GM12875 (cell line): ENCODE measurements at regions not wholly inside any gene's neighbourhood (a gene's known extent, or its start where the extent isn't known, plus 50 kb on each side); places are given as distances from the start of the nearest gene placed in this dataset.
"Not testable (repeated sequence)": the region's sequence is repeated elsewhere in the genome, so short reads cannot be mapped to it uniquely, and the experiment has no call there.

ENCODE experiments used
- H3K4me3 ChIP-seq: one replicate; pipeline ENCODE4 v1.5.1; 2011; ENCODE audit warnings: low read depth, low read length, control low read depth
- TF ChIP-seq, protein P1 (sequence below): IDR thresholded peaks from 2 replicates; pipeline ENCODE4 v1.5.1; 2011; ENCODE audit warnings: low read depth, mild to moderate bottlenecking, control low read depth, inconsistent platforms, low read length, moderate library complexity, borderline replicate concordance; ENCODE audit not compliant: insufficient read depth

- TF ChIP-seq, protein P1, sequence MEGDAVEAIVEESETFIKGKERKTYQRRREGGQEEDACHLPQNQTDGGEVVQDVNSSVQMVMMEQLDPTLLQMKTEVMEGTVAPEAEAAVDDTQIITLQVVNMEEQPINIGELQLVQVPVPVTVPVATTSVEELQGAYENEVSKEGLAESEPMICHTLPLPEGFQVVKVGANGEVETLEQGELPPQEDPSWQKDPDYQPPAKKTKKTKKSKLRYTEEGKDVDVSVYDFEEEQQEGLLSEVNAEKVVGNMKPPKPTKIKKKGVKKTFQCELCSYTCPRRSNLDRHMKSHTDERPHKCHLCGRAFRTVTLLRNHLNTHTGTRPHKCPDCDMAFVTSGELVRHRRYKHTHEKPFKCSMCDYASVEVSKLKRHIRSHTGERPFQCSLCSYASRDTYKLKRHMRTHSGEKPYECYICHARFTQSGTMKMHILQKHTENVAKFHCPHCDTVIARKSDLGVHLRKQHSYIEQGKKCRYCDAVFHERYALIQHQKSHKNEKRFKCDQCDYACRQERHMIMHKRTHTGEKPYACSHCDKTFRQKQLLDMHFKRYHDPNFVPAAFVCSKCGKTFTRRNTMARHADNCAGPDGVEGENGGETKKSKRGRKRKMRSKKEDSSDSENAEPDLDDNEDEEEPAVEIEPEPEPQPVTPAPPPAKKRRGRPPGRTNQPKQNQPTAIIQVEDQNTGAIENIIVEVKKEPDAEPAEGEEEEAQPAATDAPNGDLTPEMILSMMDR = peak; percentile 99
- H3K4me3 ChIP-seq = not testable (repeated sequence)
These were observed 1092.1 kb downstream of the TMEM121 start for GRCh38 chr14:106618471-106618951.

- TF ChIP-seq, protein P1 = no peak
- H3K4me3 ChIP-seq = no peak overlapping the region
These were observed 1093.2 kb downstream of the TMEM121 start for GRCh38 chr14:106619606-106620005.

DNA sequence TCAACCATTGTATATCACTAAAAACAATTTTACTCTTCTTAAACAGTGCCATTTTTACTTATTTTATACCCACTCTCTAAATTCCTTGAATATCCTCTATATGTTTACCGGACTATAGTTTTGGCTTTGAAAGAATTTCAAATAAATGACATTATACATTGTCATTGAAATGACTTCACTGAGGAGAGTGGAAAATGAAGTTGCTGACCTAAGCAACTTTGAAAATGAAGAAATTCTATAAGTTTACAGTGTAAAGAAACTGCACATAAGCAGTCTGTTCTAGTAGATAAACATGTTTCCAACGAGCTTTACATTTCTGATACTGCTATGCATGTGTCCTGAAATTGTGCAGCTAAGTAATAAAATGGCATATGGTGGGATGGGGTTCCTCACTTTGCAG is 1094.0 kb downstream of the TMEM121 start:
- no peak overlapping the region for H3K4me3 ChIP-seq
- TF ChIP-seq, protein P1 = no peak

- TF ChIP-seq, protein P1 = no peak
- H3K4me3 ChIP-seq = no peak overlapping the region
These were observed 1095.9 kb downstream of the TMEM121 start for GRCh38 chr14:106622200-106622745.

DNA sequence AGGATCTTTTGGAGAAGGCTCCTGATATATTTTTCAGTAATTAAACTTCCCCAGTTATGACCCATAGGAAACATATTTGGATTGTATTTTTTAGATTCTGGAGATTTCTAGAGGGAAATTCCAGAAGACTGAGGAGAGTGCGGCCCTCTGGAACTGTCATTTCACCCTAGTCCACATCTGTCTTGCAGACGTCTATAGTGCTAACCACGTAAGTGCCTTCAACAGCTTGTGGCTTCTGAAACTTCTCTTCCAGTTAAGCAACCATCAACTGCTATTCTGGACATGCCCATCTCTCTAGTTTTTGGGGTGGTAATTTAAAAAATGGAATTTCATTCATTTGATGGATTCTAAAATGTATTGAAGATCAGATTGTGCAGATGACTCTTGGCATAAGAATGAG is 1098.8 kb downstream of the TMEM121 start:
- H3K4me3 ChIP-seq = no peak overlapping the region
- TF ChIP-seq, protein P1 = no peak

DNA sequence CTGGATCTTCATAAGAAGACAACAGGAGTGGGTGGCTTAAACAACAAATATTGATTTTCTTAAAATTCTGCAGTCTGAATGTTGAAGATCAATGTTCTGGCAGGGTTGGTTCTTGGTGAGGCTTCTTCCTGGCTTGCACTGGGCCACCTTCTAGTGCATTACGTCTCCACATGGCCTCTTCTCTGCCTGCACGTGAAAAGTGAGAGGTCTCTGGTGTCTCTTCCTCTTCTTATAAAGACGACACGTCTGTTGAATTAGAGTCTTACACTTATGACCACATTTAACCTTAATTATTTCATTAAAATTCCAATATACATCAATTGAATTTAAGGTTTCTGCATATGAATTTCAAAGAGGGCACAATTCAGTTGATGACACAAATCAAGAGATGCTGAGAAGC is 1100.1 kb downstream of the TMEM121 start:
- not testable (repeated sequence) for H3K4me3 ChIP-seq

- not testable (repeated sequence) for H3K4me3 ChIP-seq
- TF ChIP-seq, protein P1 = peak; percentile 84
These were observed 1100.7 kb downstream of the TMEM121 start for GRCh38 chr14:106626942-106627588.
